Stimulated activated CD4-positive, alpha-beta T cell treated with anti-CD3 and anti-CD28 coated beads, Interleukin-2, amount 100 ng/mL, for 24 hours (primary cell): ENCODE measurements at regions not wholly inside any gene's neighbourhood (a gene's known extent, or its start where the extent isn't known, plus 50 kb on each side); places are given as distances from the start of the nearest gene placed in this dataset.

Experiments
- DNase-seq, 2 donors: peaks; one replicate each; pipeline ENCODE4 v3.0.0-alpha.2; 2020

DNA sequence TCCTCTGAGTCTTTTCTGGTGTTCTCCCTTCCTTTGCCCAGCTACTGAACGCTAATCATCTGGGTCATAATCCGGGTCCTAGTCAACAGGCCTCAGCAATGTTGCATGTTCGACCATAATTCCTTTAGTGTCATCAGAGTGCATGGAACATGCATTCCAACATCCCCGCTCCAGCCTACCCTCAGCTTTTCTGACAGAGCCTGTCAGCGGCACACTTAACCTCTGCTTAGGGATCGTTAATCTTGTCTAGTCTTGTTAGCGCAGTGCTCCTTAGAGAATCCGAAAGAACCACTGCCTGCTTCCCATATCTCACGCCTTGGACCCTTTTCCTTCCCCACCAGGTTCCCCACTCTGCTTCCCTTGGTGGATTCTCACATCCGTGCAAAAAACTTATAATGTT, 767.9 kb upstream of the ID2 start:
- no peak for DNase-seq

DNA sequence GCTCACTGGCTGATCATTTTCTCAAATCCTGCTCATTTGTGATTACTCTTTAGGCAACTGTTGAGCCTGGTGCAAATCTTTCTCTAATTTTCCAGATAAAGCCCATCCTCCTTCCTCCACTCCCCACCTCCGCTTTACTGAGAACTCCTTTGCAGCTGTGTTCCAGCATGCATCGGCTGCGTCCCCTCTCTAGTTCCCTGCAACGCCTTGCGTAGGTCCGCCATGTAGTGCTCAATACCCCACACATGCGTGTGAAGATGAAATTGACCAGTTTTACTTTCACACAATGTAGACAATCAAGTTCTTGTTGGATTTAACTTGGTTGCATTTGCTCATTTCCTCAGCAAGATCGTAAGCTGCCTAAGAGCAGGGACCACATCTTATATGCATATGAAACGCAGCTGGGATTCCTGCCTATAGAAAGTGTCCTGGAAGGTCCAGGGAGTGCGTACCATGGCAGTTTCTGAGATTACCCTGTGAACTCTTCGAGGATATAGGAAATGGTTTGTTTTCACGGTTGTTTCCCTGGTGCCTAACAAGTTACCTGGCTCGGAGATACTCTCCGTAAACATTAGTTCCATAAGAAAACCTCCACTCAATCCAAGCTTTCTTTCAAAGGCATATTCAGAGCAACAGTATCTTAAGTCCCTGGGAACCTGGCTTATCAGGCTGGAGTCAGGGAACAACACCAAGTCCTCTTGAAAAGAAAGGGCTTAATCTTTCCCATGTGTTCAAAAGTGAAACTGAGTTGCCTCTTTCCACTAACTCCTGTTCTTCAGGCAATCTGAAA, 766.4 kb upstream of the ID2 start:
- DNase-seq = no peak

GRCh38 chr2:7916670-7917069, 765.2 kb upstream of the ID2 start:
- DNase-seq = no peak

- no peak for DNase-seq
These were observed 762.3 kb upstream of the ID2 start for GRCh38 chr2:7919510-7919909.

- no peak for DNase-seq
These were observed 757.7 kb upstream of the ID2 start for GRCh38 chr2:7924023-7924762.

GRCh38 chr2:7925506-7925905, 756.4 kb upstream of the ID2 start:
- DNase-seq = no peak

DNA sequence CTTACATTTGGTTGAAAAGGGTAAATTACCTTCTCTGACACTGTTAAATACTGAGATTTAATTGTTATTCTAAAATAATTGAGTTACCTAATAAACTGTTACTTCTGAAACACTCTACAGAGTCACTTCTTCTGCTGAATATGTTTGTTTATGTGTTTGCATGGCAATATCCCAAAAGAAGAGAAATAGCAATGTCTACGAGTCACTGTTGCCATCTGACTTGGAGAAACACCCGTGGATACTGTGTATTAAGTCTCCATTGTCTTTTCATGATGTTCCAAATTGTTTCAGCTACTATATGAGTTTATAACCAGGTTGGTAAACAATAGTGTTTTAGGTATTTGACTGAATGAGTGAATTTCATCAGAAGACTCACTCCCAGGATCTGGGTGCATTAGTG, 754.2 kb upstream of the ID2 start:
- DNase-seq = no peak

- DNase-seq = no peak
These were observed 752.6 kb upstream of the ID2 start for GRCh38 chr2:7929281-7929680.

DNA sequence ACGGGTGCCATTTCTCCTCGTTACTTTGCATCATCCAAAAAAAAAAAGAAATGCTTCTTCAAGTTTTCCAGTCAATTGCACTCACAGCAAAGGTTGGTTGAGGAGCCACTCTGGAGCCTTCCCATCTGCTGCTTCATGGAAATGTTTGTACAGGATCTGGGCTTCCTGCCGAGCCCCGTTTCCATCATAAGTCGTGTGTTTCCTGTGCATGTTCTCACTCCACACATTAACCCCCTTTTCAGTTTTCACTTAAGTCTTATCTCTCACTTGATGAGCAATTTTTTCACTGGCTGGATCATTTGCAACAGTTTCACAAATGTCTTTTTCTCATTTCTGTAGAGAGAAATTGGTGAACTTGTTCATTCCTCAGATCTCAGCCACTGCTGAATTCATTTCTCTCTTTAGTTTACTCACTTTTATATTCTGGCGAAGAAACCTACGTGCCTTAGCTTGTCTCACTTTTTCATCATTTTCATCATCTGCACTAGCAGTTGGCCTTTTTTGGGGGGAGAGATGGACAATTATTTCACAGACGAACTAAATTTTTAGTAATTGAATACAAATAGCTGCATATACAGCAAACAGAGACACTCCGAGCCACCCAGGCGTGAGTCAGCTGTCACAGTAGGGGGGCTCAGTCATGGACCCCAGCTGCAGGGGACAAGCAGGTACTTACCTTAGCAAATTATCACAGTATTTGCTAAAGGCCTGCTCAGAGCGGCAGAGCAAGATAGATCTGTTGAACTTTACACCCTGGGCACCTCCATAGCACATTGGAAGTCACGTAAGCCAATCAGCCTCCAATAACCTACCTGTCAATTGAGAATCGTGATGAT, 750.8 kb upstream of the ID2 start:
- DNase-seq = peak in 1 of 2 donors; percentile 30

GRCh38 chr2:7931808-7932207, 750.0 kb upstream of the ID2 start:
- no peak for DNase-seq

GRCh38 chr2:7933672-7934071, 748.2 kb upstream of the ID2 start:
- no peak for DNase-seq

DNA sequence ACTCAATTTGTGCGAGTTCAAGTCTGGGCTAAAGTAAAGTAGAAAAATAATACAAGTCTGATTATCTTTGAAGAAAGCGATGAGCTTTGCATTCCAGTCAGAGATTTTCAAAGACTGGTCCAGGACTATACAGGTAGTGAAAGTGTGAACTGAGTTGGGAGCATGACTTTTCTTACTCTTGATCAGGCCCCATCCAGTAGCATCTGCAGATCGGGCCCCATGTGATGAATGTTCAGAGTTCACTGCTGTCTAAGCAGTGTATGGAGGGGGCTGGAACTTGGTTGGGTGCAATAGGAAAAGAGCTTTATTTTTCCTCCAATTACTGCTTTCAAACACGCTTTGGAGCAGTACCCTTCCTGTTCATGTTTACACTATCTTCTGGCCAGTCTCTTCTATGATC, 747.4 kb upstream of the ID2 start:
- DNase-seq = no peak

DNA sequence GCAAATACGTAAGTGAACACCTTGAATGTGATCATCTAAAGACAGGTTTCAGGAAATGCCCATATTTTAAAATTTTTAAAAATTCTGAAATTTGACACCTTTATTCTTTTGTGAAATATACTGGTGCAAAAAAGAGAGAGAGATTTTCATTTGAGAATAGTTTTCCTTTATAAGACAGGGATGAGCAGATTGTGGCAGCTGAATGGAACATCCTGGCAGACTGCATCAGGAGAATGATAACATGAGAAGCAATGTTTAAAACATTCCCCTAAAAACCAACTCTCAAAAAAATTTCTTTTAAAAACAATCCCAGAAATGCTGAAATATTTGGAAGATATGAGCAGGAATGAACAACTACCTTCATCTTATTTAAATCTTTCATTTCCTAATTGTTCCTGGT, 744.8 kb upstream of the ID2 start:
- no peak for DNase-seq

- no peak for DNase-seq
These were observed 741.1 kb upstream of the ID2 start for GRCh38 chr2:7940723-7941122.

- no peak for DNase-seq
These were observed 738.4 kb upstream of the ID2 start for GRCh38 chr2:7943446-7943845.

- no peak for DNase-seq
These were observed 736.8 kb upstream of the ID2 start for GRCh38 chr2:7945026-7945425.

DNA sequence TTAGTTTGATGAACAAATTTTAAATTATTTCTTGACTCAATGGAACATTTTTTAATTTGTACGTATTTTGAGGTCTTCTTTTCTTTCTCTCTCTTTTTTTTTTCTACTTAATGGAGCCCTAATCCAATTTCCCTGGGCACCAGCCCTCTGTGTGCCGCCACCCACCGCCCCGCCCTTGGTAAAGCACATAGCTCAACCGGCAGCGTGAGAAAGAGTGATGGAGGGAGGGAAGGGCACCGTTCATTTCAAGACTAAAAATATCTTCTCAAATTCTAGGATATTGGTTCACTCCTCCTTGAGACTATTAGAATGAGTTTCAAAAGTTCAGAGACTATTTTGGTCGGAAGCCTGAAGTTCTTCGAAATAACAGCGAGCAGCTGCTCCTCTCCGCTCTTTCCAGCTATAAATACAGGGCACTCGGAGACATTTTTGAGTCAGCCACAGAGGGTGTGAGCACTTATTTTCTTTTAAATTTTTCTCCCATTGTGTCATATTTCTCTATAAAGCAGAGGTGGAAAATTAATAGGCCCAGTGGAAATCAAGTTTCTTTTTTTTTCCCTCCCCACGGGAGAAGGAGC, 731.7 kb upstream of the ID2 start:
- DNase-seq = no peak

DNA sequence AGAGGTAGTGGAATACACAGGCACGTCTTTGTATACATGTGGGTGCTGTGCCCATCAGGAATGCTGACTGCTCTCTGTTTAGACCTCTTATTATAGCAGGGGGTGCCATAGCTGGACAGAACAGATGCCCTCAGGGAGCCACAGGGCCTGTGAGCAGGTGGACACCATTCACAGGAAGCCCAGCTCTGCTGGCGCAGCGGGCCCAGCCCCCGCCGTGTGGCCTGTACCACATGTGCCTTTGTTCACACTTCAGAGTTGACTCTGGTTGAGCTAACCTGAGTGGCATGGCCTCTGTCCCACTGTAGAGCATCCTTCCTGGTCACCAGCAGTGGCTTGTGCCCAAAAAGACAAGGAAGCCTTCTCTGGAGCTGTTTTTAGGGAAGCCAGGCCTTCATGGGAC, 730.9 kb upstream of the ID2 start:
- no peak for DNase-seq

DNA sequence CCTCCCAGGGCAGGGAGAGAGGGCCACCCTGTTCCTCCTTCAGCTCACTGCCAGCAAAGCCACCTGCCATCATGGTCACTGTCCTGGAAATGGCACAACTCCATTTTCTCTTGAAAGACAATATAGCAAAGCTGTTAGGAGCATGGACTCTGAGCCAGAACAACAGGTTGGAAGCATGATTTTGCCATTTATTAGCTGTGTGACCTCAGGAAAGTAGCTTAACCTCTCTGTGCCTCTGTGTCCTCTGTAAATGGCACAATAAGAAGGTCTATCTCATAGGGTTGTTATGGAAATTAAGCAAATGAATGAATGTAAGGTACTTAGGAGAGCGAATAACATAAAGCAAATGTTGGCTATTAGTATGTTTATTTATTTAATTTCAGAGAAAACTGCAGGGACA, 730.4 kb upstream of the ID2 start:
- no peak for DNase-seq

- DNase-seq = no peak
These were observed 729.7 kb upstream of the ID2 start for GRCh38 chr2:7952046-7952745.

GRCh38 chr2:7953195-7953594, 728.7 kb upstream of the ID2 start:
- no peak for DNase-seq

DNA sequence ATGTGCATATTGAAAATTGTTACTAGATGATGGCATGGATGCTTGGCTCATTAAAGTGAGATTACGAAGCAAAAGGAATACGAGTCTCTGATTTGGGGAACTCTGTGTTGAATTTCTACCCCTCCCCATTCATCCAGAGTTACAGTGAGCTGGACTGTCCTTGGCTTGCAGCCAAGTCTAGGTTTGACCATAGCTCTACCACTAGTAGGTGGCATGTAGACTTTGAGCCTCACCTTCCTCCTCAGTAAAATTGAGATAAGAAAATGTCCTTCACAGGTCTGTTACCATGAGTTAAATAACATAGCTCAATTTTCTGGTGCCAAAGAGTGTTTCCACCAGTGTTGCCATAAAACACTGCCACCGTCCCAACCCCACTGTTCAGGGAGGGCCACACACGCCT, 727.6 kb upstream of the ID2 start:
- DNase-seq = no peak
